HL-60 (cell line): ENCODE measurements at regions not wholly inside any gene's neighbourhood (a gene's known extent, or its start where the extent isn't known, plus 50 kb on each side); places are given as distances from the start of the nearest gene placed in this dataset.

ENCODE experiments used
- DNase-seq, 2 experiments: peaks; one replicate each; pipeline ENCODE4 v3.0.0-alpha.2; 2010 to 2020; ENCODE audit warnings: low read depth in 1 of 2, low spot score in 1 of 2
- H3K27ac ChIP-seq: fragments of 250-450 bp; sonication (Bioruptor Pico); replicated peaks from 2 replicates; pipeline ENCODE4 v1.5.1; 2020; ENCODE audit warnings: mild to moderate bottlenecking, moderate library complexity
- H3K27me3 ChIP-seq: fragments of 250-450 bp; sonication (Bioruptor Pico); 2 replicates; pipeline ENCODE4 v1.5.1; 2021; ENCODE audit warnings: mild to moderate bottlenecking, moderate library complexity; ENCODE audit not compliant: insufficient read depth, poor library complexity, severe bottlenecking
- H3K4me3 ChIP-seq: replicated peaks from 2 replicates; pipeline ENCODE4 v1.5.1; 2011; ENCODE audit warnings: mild to moderate bottlenecking, control low read depth, low read length; ENCODE audit not compliant: insufficient read depth
- GABPA ChIP-seq: IDR thresholded peaks from 2 replicates; pipeline ENCODE4 v1.6.1; 2012; ENCODE audit warnings: low read depth
- POLR2AphosphoS5 ChIP-seq: IDR thresholded peaks from 2 replicates; pipeline ENCODE4 v1.6.1; 2012; ENCODE audit warnings: low read depth
- SPI1 ChIP-seq: IDR thresholded peaks from 2 replicates; pipeline ENCODE4 v1.6.1; 2012; ENCODE audit warnings: low read depth, mild to moderate bottlenecking, borderline replicate concordance
- TF ChIP-seq, protein P1 (sequence below): IDR thresholded peaks from one replicate; pipeline ENCODE4 v1.5.1; 2011; ENCODE audit warnings: low read length, control low read depth, inconsistent platforms; ENCODE audit not compliant: insufficient read depth
- TF ChIP-seq, protein P2 (sequence below): IDR thresholded peaks from 2 replicates; pipeline ENCODE4 v1.6.1; 2012; ENCODE audit warnings: low read depth; ENCODE audit not compliant: insufficient replicate concordance

DNA sequence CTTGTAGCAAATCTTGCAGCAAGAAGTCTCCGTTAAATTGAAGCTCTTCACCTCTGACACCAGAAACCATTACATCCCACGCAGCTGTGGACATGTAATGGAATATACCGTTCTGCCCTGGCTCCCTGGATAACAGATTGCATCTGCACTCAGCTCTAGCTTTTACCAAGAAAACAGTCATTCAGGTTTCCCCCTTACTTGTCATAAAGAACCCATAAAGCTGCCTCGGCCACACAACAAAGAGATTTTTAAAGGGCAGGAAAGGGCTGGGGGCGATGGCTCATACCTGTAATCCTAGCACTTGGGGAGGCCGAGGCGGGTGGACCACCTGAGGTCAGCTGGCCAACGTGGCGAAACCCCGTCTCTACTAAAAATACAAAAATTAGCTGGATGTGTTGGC is 127.6 kb upstream of the RFC3 start:
- no peak overlapping the region for H3K4me3 ChIP-seq
- H3K27ac ChIP-seq = no peak overlapping the region
- TF ChIP-seq GABPA = no peak
- no peaks in the 10 kb centered on the region for H3K27me3 ChIP-seq
- DNase-seq = no peak

DNA sequence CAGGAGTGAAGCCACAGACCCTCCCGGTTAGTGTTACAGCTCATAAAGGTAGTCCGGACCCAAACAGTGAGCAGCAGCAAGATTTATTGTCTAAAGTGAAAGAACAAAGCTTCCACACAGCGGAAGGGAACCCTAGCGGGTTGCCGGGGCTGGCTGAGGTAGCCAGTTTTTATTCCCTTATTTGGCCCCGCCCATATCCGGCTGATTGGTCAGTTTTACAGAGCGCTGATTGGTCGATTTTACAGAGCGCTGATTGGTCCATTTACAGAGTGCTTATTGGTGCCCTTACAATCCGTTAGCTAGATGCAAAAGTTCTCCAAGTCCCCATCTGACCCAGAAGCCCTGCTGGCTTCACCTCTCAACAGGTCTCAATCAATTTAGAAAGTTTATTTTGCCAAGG is 126.0 kb upstream of the RFC3 start:
- DNase-seq = no peak
- TF ChIP-seq SPI1 (no peak), GABPA (no peak), POLR2AphosphoS5 (no peak)
- TF ChIP-seq, protein P1, sequence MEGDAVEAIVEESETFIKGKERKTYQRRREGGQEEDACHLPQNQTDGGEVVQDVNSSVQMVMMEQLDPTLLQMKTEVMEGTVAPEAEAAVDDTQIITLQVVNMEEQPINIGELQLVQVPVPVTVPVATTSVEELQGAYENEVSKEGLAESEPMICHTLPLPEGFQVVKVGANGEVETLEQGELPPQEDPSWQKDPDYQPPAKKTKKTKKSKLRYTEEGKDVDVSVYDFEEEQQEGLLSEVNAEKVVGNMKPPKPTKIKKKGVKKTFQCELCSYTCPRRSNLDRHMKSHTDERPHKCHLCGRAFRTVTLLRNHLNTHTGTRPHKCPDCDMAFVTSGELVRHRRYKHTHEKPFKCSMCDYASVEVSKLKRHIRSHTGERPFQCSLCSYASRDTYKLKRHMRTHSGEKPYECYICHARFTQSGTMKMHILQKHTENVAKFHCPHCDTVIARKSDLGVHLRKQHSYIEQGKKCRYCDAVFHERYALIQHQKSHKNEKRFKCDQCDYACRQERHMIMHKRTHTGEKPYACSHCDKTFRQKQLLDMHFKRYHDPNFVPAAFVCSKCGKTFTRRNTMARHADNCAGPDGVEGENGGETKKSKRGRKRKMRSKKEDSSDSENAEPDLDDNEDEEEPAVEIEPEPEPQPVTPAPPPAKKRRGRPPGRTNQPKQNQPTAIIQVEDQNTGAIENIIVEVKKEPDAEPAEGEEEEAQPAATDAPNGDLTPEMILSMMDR = no peak
- TF ChIP-seq, protein P2, sequence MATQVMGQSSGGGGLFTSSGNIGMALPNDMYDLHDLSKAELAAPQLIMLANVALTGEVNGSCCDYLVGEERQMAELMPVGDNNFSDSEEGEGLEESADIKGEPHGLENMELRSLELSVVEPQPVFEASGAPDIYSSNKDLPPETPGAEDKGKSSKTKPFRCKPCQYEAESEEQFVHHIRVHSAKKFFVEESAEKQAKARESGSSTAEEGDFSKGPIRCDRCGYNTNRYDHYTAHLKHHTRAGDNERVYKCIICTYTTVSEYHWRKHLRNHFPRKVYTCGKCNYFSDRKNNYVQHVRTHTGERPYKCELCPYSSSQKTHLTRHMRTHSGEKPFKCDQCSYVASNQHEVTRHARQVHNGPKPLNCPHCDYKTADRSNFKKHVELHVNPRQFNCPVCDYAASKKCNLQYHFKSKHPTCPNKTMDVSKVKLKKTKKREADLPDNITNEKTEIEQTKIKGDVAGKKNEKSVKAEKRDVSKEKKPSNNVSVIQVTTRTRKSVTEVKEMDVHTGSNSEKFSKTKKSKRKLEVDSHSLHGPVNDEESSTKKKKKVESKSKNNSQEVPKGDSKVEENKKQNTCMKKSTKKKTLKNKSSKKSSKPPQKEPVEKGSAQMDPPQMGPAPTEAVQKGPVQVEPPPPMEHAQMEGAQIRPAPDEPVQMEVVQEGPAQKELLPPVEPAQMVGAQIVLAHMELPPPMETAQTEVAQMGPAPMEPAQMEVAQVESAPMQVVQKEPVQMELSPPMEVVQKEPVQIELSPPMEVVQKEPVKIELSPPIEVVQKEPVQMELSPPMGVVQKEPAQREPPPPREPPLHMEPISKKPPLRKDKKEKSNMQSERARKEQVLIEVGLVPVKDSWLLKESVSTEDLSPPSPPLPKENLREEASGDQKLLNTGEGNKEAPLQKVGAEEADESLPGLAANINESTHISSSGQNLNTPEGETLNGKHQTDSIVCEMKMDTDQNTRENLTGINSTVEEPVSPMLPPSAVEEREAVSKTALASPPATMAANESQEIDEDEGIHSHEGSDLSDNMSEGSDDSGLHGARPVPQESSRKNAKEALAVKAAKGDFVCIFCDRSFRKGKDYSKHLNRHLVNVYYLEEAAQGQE = no peak
- H3K4me3 ChIP-seq = no peak overlapping the region
- H3K27me3 ChIP-seq = no peaks in the 10 kb centered on the region
- no peak overlapping the region for H3K27ac ChIP-seq

DNA sequence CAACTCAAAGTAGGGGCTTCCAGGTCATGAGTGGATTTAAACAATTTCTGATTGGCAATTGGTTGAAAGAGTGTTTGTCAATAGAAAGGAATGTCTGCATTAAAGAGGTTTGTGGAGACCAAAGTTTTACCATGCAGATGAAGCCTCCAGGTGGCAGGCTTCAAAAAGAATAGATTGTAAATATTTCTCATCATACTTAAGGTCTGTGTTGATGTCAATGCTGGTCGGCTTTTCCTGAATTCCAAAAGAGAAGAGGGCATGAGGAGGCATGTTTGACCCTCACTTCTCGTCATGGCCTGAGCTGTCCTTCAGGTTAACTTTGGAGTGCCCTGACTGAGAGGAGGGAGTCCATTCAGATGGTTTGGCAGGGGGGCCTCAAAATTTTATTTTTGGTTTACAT is 125.4 kb upstream of the RFC3 start:
- H3K4me3 ChIP-seq = no peak overlapping the region
- no peak for TF ChIP-seq GABPA
- TF ChIP-seq, protein P2 = no peak
- no peak for TF ChIP-seq POLR2AphosphoS5
- TF ChIP-seq SPI1 = no peak
- TF ChIP-seq, protein P1 = no peak
- H3K27me3 ChIP-seq = no peaks in the 10 kb centered on the region
- no peak overlapping the region for H3K27ac ChIP-seq
- DNase-seq = no peak

DNA sequence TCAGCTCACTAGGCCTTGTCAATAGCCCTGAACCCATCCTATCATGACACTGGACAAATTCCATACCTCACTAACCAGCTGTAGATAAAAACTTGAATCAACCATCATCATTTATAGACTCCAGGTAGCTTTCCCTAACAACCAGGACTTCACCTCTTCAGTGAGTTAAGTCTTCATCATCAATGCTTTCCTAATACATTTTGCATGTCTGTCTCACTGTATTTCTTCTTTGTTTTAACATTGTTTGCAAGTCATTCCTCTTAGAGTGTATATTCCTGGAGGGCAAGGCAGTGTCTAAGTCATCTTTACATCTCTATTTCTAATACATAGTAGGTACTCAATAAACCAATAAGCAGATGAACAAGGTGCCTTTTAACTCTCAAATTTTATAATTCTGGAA is 123.4 kb upstream of the RFC3 start:
- TF ChIP-seq GABPA = no peak
- TF ChIP-seq SPI1 = no peak
- no peak for TF ChIP-seq POLR2AphosphoS5
- TF ChIP-seq, protein P1 = no peak
- TF ChIP-seq, protein P2 = no peak
- no peaks in the 10 kb centered on the region for H3K27me3 ChIP-seq
- DNase-seq = no peak
- no peak overlapping the region for H3K27ac ChIP-seq
- no peak overlapping the region for H3K4me3 ChIP-seq
